Endodermal cell (in vitro differentiated cells): ENCODE measurements at regions not wholly inside any gene's neighbourhood (a gene's known extent, or its start where the extent isn't known, plus 50 kb on each side); places are given as distances from the start of the nearest gene placed in this dataset.

Experiments
- DNase-seq: peaks from one replicate; pipeline ENCODE4 v3.0.0-alpha.2; 2017
- H3K27ac ChIP-seq: 2 replicates; pipeline ENCODE4 v1.5.1; 2013; ENCODE audit warnings: mild to moderate bottlenecking, low read depth, low read length, moderate library complexity
- H3K27me3 ChIP-seq: 2 replicates; pipeline ENCODE4 v1.6.1; 2013; ENCODE audit warnings: mild to moderate bottlenecking, low read length, moderate library complexity; ENCODE audit not compliant: insufficient read depth, control insufficient read depth, poor library complexity, severe bottlenecking
- H3K36me3 ChIP-seq: 2 replicates; pipeline ENCODE4 v1.7.0; 2013; ENCODE audit warnings: mild to moderate bottlenecking, low read length, moderate library complexity; ENCODE audit not compliant: control insufficient read depth, insufficient read depth
- H3K4me1 ChIP-seq: one replicate; pipeline ENCODE4 v1.7.0; 2013; ENCODE audit warnings: low read length; ENCODE audit not compliant: control insufficient read depth, insufficient read depth
- H3K4me3 ChIP-seq: 2 replicates; pipeline ENCODE4 v1.5.1; 2013; ENCODE audit warnings: mild to moderate bottlenecking, low read length, moderate library complexity
- H3K9ac ChIP-seq: 2 replicates; pipeline ENCODE4 v1.6.1; 2013; ENCODE audit warnings: mild to moderate bottlenecking, low read length, moderate library complexity; ENCODE audit not compliant: poor library complexity, severe bottlenecking; ENCODE audit errors: extremely low read depth
- H3K9me3 ChIP-seq: 2 replicates; pipeline ENCODE4 v1.6.1; 2013; ENCODE audit warnings: mild to moderate bottlenecking, low read length, moderate library complexity; ENCODE audit not compliant: control insufficient read depth
- H3K27ac Mint-ChIP-seq: 2 replicates; pipeline ENCODE4 v1.8.0; 2020; ENCODE audit warnings: mixed read lengths
- H3K27me3 Mint-ChIP-seq: 2 replicates; pipeline ENCODE4 v1.8.0; 2021; ENCODE audit warnings: mild to moderate bottlenecking, mixed read lengths; ENCODE audit not compliant: insufficient read depth
- H3K36me3 Mint-ChIP-seq: 2 replicates; pipeline ENCODE4 v1.8.0; 2020; ENCODE audit warnings: low read depth, mixed read lengths
- H3K4me1 Mint-ChIP-seq: 2 replicates; pipeline ENCODE4 v1.8.0; 2020; ENCODE audit warnings: mixed read lengths
- H3K4me3 Mint-ChIP-seq: 2 replicates; pipeline ENCODE4 v1.8.0; 2020; ENCODE audit warnings: mild to moderate bottlenecking, moderate library complexity, mixed read lengths
- H3K9me3 Mint-ChIP-seq: 2 replicates; pipeline ENCODE4 v1.8.0; 2020; ENCODE audit warnings: mild to moderate bottlenecking, mixed read lengths
- CTCF ChIP-seq: fragments of 200-600 bp; sonication (generic); conservative IDR thresholded peaks from 2 replicates; pipeline ENCODE4 v1.5.0; 2021; ENCODE audit warnings: antibody characterized with exemption, mild to moderate bottlenecking
- WGBS, 2 experiments: methylation state at CpG; one replicate each; pipeline versions ENCODE4 v1.1.5 to v1.1.7; 2013; ENCODE audit warnings: missing lambda C conversion rate in 2 of 2, mixed read lengths in 1 of 2; ENCODE audit not compliant: insufficient coverage in 1 of 2, insufficient read length in 1 of 2; 5-methylcytosine and 5-hydroxymethylcytosine counted together

- Histone ChIP-seq H3K27me3 (no peaks in the 10 kb centered on the region), H3K36me3 (no peaks in the 10 kb centered on the region), H3K27ac (no peak overlapping the region), H3K9ac (no peak overlapping the region), H3K4me1 (no peaks in the 10 kb centered on the region), H3K4me3 (no peak overlapping the region), H3K9me3 (no peaks in the 10 kb centered on the region)
- no peaks in the 10 kb centered on the region for H3K36me3 Mint-ChIP-seq
- H3K4me1 Mint-ChIP-seq: peaks cover 4% of the 10 kb centered on the region
- H3K27ac Mint-ChIP-seq: no peak overlapping the region
- H3K4me3 Mint-ChIP-seq: no peak overlapping the region
- TF ChIP-seq CTCF: no peak
- no peaks in the 10 kb centered on the region for H3K9me3 Mint-ChIP-seq
- 96% methylated on average over 1 of the region's 1 CpG; no CpG with 5 or more reads in 1 of the 2 experiments for WGBS, 2 experiments
- H3K27me3 Mint-ChIP-seq: no peaks in the 10 kb centered on the region
- no peak for DNase-seq
These were observed 228.9 kb upstream of the CD180 start for GRCh38 chr5:67425514-67425913.

- Mint-ChIP-seq H3K9me3 (no peaks in the 10 kb centered on the region), H3K36me3 (no peaks in the 10 kb centered on the region), H3K4me3 (no peak overlapping the region), H3K27ac (no peak overlapping the region), H3K27me3 (no peaks in the 10 kb centered on the region), H3K4me1 (peaks cover 18% of the 10 kb centered on the region)
- Histone ChIP-seq H3K9ac (no peak overlapping the region), H3K4me1 (peaks cover 6% of the 10 kb centered on the region), H3K9me3 (no peaks in the 10 kb centered on the region), H3K27ac (no peak overlapping the region), H3K36me3 (no peaks in the 10 kb centered on the region), H3K4me3 (no peak overlapping the region), H3K27me3 (no peaks in the 10 kb centered on the region)
- WGBS, 2 experiments: 65 to 75% methylated on average over 2 of the region's 2 CpGs
- DNase-seq: no peak
- no peak for TF ChIP-seq CTCF
These were observed 221.2 kb upstream of the CD180 start for GRCh38 chr5:67417839-67418238.

- Histone ChIP-seq H3K27me3 (no peaks in the 10 kb centered on the region), H3K9me3 (no peaks in the 10 kb centered on the region), H3K36me3 (no peaks in the 10 kb centered on the region), H3K4me3 (no peak overlapping the region), H3K4me1 (peaks cover 6% of the 10 kb centered on the region), H3K9ac (no peak overlapping the region), H3K27ac (peak overlapping the region; percentile 42)
- Mint-ChIP-seq H3K9me3 (no peaks in the 10 kb centered on the region), H3K4me1 (peaks cover 18% of the 10 kb centered on the region), H3K27me3 (no peaks in the 10 kb centered on the region), H3K27ac (no peak overlapping the region), H3K36me3 (no peaks in the 10 kb centered on the region), H3K4me3 (no peak overlapping the region)
- WGBS, 2 experiments: 33% methylated on average over 1 of the region's 2 CpGs; no CpG with 5 or more reads in 1 of the 2 experiments
- no peak for TF ChIP-seq CTCF
- DNase-seq: peak; percentile 41
These were observed 220.4 kb upstream of the CD180 start for GRCh38 chr5:67416986-67417385.
